GM12878 (cell line): ENCODE measurements at regions not wholly inside any gene's neighbourhood (a gene's known extent, or its start where the extent isn't known, plus 50 kb on each side); places are given as distances from the start of the nearest gene placed in this dataset.

Experiments
- ATAC-seq: fragments of 200-7000 bp; cut with Tn5 transposase; 3 replicates; pipeline ENCODE4 v1.9.1; 2020; ENCODE audit warnings: mild to moderate bottlenecking, moderate library complexity
- BruUV-seq: library from RNA; stranded (reverse); fragments of 400-500 nt; replicated peaks from 2 replicates; lab custom pipeline; 2021; lab: Mats Ljungman, UMichigan
- CTCF ChIA-PET: fragments of 300-600 bp; sonication (Branson Sonifier 250); formaldehyde crosslinking; extraction: SDS; loops from one replicate; lab custom pipeline; 2021; ENCODE audit warnings: inconsistent platforms; lab: Yijun Ruan, JAX
- POLR2A ChIA-PET: fragments of 350-600 bp; formaldehyde crosslinking; extraction: SDS; loops from one replicate; lab custom pipeline; 2021; ENCODE audit warnings: inconsistent platforms; lab: Charles Lee
- RAD21 ChIA-PET: fragments of 300-600 bp; sonication (Branson Sonifier 250); formaldehyde crosslinking; loops from one replicate; lab custom pipeline; 2023; ENCODE audit warnings: antibody characterized with exemption; ENCODE audit not compliant: unreplicated experiment; lab: Charles Lee
- SMC1A ChIA-PET: fragments of 300-600 bp; sonication (Branson Sonifier 250); formaldehyde crosslinking; loops from one replicate; lab custom pipeline; 2023; ENCODE audit not compliant: unreplicated experiment, uncharacterized antibody; lab: Charles Lee
- DNase-seq: peaks from one replicate; pipeline ENCODE4 v3.0.0-alpha.2; 2011; ENCODE audit warnings: low read depth, low spot score
- FAIRE-seq: peaks from 3 replicates; lab custom pipeline; 2011; peaks lifted over from hg19 to GRCh38; lab: Jason Lieb, UNC
- H2AFZ ChIP-seq: 2 replicates; pipeline ENCODE4 v1.6.0; 2011; ENCODE audit warnings: low read depth, low read length, control low read depth; ENCODE audit not compliant: control insufficient read depth
- H3K27ac ChIP-seq: 2 replicates; pipeline ENCODE4 v1.5.1; 2011; ENCODE audit warnings: control low read depth; ENCODE audit not compliant: control insufficient read depth, insufficient read depth
- H3K27me3 ChIP-seq, 2 experiments: replicated peaks in 1 of 2; 2 replicates each; pipeline versions ENCODE4 v1.6.0 to v1.6.1; 2011; ENCODE audit warnings: low read length in 1 of 2; ENCODE audit not compliant: control insufficient read depth in 2 of 2, insufficient read depth in 2 of 2
- H3K36me3 ChIP-seq, 2 experiments: 2 replicates each; pipeline ENCODE4 v1.5.1; 2011; ENCODE audit warnings: low read length in 1 of 2; ENCODE audit not compliant: control insufficient read depth in 2 of 2, insufficient read depth in 2 of 2
- H3K4me1 ChIP-seq: 2 replicates; pipeline ENCODE4 v1.6.1; 2011; ENCODE audit warnings: mild to moderate bottlenecking, low read length, moderate library complexity, mixed read lengths; ENCODE audit not compliant: control insufficient read depth, insufficient read depth
- H3K4me2 ChIP-seq: 2 replicates; pipeline ENCODE4 v1.6.0; 2011; ENCODE audit warnings: control low read depth; ENCODE audit not compliant: control insufficient read depth, insufficient read depth
- H3K4me3 ChIP-seq: fragments of 200-600 bp; sonication (generic); 2 replicates; pipeline ENCODE4 v1.5.1; 2016
- H3K79me2 ChIP-seq: 2 replicates; pipeline ENCODE4 v1.6.0; 2011; ENCODE audit warnings: low read length; ENCODE audit not compliant: control insufficient read depth, insufficient read depth
- H3K9ac ChIP-seq: 2 replicates; pipeline ENCODE4 v1.8.0; 2011; ENCODE audit warnings: low read length, control low read depth, mixed read lengths; ENCODE audit not compliant: control insufficient read depth, insufficient read depth
- H3K9me3 ChIP-seq: replicated peaks from 3 replicates; pipeline ENCODE4 v1.5.1; 2011; ENCODE audit warnings: mild to moderate bottlenecking, low read length; ENCODE audit not compliant: control insufficient read depth, insufficient read depth
- H4K20me1 ChIP-seq: 2 replicates; pipeline ENCODE4 v1.6.0; 2011; ENCODE audit not compliant: control insufficient read depth, insufficient read depth
- ESRRA ChIP-seq: IDR thresholded peaks from 2 replicates; pipeline ENCODE4 v1.6.1; 2012; ENCODE audit warnings: mild to moderate bottlenecking, low read length, improper control_type of control experiment
- GATAD2B ChIP-seq: fragments of 450-650 bp; conservative IDR thresholded peaks from 2 replicates; pipeline ENCODE4 v1.6.1; 2017; ENCODE audit warnings: low read depth, mild to moderate bottlenecking, moderate library complexity
- HDGF ChIP-seq: fragments of 450-650 bp; IDR thresholded peaks from 2 replicates; pipeline ENCODE4 v1.6.1; 2016; ENCODE audit warnings: antibody characterized with exemption
- IKZF1 ChIP-seq: fragments of 450-650 bp; conservative IDR thresholded peaks from 2 replicates; pipeline ENCODE4 v1.6.1; 2017; ENCODE audit warnings: antibody characterized with exemption, mild to moderate bottlenecking
- SPI1 ChIP-seq: IDR thresholded peaks from 2 replicates; pipeline ENCODE4 v1.6.1; 2011; ENCODE audit warnings: low read depth, mild to moderate bottlenecking, low read length, moderate library complexity, borderline replicate concordance; ENCODE audit not compliant: insufficient read depth
- ZSCAN29 ChIP-seq: fragments of 450-650 bp; IDR thresholded peaks from 2 replicates; pipeline ENCODE4 v1.6.1; 2017; ENCODE audit warnings: mild to moderate bottlenecking, moderate library complexity
- WGBS: methylation state at CpG from one replicate; pipeline ENCODE4 v1.1.6; 2016; ENCODE audit warnings: low lambda C conversion rate; ENCODE audit not compliant: insufficient replicate concordance, insufficient coverage; ENCODE audit errors: missing lambda C conversion rate; 5-methylcytosine and 5-hydroxymethylcytosine counted together
- in situ Hi-C: fragments of 300-500 bp; cut with MboI; formaldehyde crosslinking; loops from 9 replicates; pipeline ENCODE4 v1.14.3; 2018; ENCODE audit warnings: mixed read lengths
- intact Hi-C: fragments of 100-400 bp; cut with micrococcal nuclease; formaldehyde crosslinking; loops from one replicate; pipeline ENCODE4 v1.14.2; 2022; ENCODE audit not compliant: unreplicated experiment

GRCh38 chr12:109650808-109651207, 62.8 kb upstream of the FAM222A start:
- no peaks in the 10 kb centered on the region for H3K4me1 ChIP-seq
- no peaks in the 10 kb centered on the region for H3K9me3 ChIP-seq
- no peaks in the 10 kb centered on the region for H3K36me3 ChIP-seq
- H3K9ac ChIP-seq = no peak overlapping the region
- TF ChIP-seq HDGF = no peak
- H4K20me1 ChIP-seq = no peaks in the 10 kb centered on the region
- DNase-seq = no peak
- no peak overlapping the region for H3K4me3 ChIP-seq
- SMC1A ChIA-PET = no interaction called here
- no TSS peak for BruUV-seq
- H3K27ac ChIP-seq = no peak overlapping the region
- FAIRE-seq = no peak
- no peak overlapping the region for H2AFZ ChIP-seq
- H3K27me3 ChIP-seq = peaks cover 0 to 2% of the 10 kb centered on the region in 2 experiments; a peak in 3 of 4 replicates
- no peak overlapping the region for H3K4me2 ChIP-seq
- RAD21 ChIA-PET = no interaction called here
- POLR2A ChIA-PET = no interaction called here
- no peak for ATAC-seq
- CTCF ChIA-PET = interaction anchor here (1.3 kb wide), 1 partner anchor 194 kb away, joined by 3 read pairs; no protein-coding TSS in a partner anchor
- no peaks in the 10 kb centered on the region for H3K79me2 ChIP-seq
- in situ Hi-C loops (no loop called here), intact Hi-C loops (no loop called here)
- 0% methylated on average over 4 of the region's 4 CpGs for WGBS

DNA sequence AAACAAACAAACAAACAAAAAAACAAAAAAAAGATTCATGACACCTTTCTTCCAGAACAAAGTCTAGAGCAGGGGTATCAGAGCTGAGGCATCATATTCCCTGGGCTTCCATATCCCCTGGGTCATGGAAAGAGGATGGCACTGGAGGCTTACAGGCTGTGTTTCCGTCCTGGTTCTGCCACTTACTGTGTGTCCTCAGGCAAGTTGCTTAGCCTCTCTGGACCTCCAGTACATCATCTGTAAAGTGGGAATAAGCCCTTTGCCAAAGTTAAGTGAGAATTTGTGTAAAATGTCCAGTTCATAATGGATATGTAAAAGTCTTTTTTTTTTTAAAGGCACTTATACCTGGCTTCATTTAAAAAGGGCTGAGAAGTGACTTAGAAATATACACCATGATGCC, 62.0 kb upstream of the FAM222A start:
- 0% methylated on average over 1 of the region's 1 CpG for WGBS

More for the DNA sequence above, 62.0 kb upstream of the FAM222A start:
- Histone ChIP-seq H3K27ac (no peak overlapping the region), H2AFZ (no peak overlapping the region), H3K36me3 (no peaks in the 10 kb centered on the region), H3K27me3 (peaks cover 0 to 2% of the 10 kb centered on the region in 2 experiments; a peak in 2 of 4 replicates), H3K4me1 (no peaks in the 10 kb centered on the region), H3K79me2 (no peaks in the 10 kb centered on the region), H3K9me3 (no peaks in the 10 kb centered on the region), H4K20me1 (no peaks in the 10 kb centered on the region), H3K9ac (no peak overlapping the region), H3K4me2 (no peak overlapping the region), H3K4me3 (no peak overlapping the region)
- POLR2A ChIA-PET = interaction anchor here (0.6 kb wide), 1 partner anchor 222 kb away, joined by 4 read pairs; no protein-coding TSS in a partner anchor
- TF ChIP-seq SPI1 (no peak), GATAD2B (no peak), ZSCAN29 (no peak), IKZF1 (no peak), ESRRA (no peak)
- CTCF ChIA-PET = no interaction called here
- ATAC-seq = no peak
- SMC1A ChIA-PET = no interaction called here
- in situ Hi-C loops (no loop called here), intact Hi-C loops (no loop called here)
- no peak for FAIRE-seq
- no TSS peak for BruUV-seq
- RAD21 ChIA-PET = no interaction called here
- DNase-seq = no peak
